Fibroblast of lung (primary cell): ENCODE measurements at regions not wholly inside any gene's neighbourhood (a gene's known extent, or its start where the extent isn't known, plus 50 kb on each side); places are given as distances from the start of the nearest gene placed in this dataset.
A peak's percentile ranks its signal among the peaks of the same experiment; 100 is the strongest.

Experiments used
- DNase-seq, 2 donors: peaks; one replicate each; pipeline versions ENCODE4 v3.0.0 to v3.0.0-alpha.2; 2010; ENCODE audit warnings: low read depth in 2 of 2
- H2AFZ ChIP-seq: 2 replicates; pipeline ENCODE4 v1.5.1; 2012; ENCODE audit warnings: low read length, control low read depth, inconsistent platforms
- H3K27ac ChIP-seq: 2 replicates; pipeline ENCODE4 v1.5.1; 2011; ENCODE audit warnings: low read length, control low read depth; ENCODE audit not compliant: insufficient read depth
- H3K27me3 ChIP-seq: 2 replicates; pipeline ENCODE4 v1.5.1; 2011; ENCODE audit warnings: mild to moderate bottlenecking, low read length; ENCODE audit not compliant: control insufficient read depth, insufficient read depth
- H3K36me3 ChIP-seq: 2 replicates; pipeline ENCODE4 v1.5.1; 2011; ENCODE audit warnings: low read length; ENCODE audit not compliant: control insufficient read depth, insufficient read depth
- H3K4me1 ChIP-seq: 2 replicates; pipeline ENCODE4 v1.5.1; 2011; ENCODE audit warnings: low read length; ENCODE audit not compliant: control insufficient read depth, insufficient read depth; ENCODE audit errors: extremely low read depth
- H3K4me2 ChIP-seq: 2 replicates; pipeline ENCODE4 v1.5.1; 2011; ENCODE audit warnings: low read length, control low read depth; ENCODE audit not compliant: insufficient read depth; ENCODE audit errors: extremely low read depth
- H3K4me3 ChIP-seq, 4 experiments: fragments of 200-600 bp in 1 of 4; sonication (generic) in 1 of 4; replicated peaks in 1 of 4; 2 replicates each; pipeline ENCODE4 v1.5.1; 2011 to 2016; ENCODE audit warnings: low read length in 4 of 4, low read depth in 3 of 4, mild to moderate bottlenecking in 3 of 4, control low read depth in 2 of 4, inconsistent platforms in 1 of 4, mixed read lengths in 1 of 4; ENCODE audit not compliant: insufficient read depth in 1 of 4; ENCODE audit errors: control extremely low read depth in 1 of 4
- H3K79me2 ChIP-seq: 2 replicates; pipeline ENCODE4 v1.5.1; 2012; ENCODE audit warnings: mild to moderate bottlenecking, low read length, inconsistent platforms; ENCODE audit not compliant: control insufficient read depth, insufficient read depth
- H3K9ac ChIP-seq: 2 replicates; pipeline ENCODE4 v1.5.1; 2011; ENCODE audit warnings: mild to moderate bottlenecking, low read length, control low read depth; ENCODE audit not compliant: insufficient read depth
- H3K9me3 ChIP-seq: 2 replicates; pipeline ENCODE4 v1.5.1; 2012; ENCODE audit warnings: low read depth, low read length; ENCODE audit not compliant: control insufficient read depth, insufficient read depth
- H4K20me1 ChIP-seq: 2 replicates; pipeline ENCODE4 v1.5.1; 2011; ENCODE audit warnings: low read length; ENCODE audit not compliant: control insufficient read depth, insufficient read depth; ENCODE audit errors: extremely low read depth
- CTCF ChIP-seq, 2 donors: IDR thresholded peaks in 1 of 2; conservative IDR thresholded peaks in 1 of 2; 1 replicate in 1 of 2; 2 replicates in 1 of 2; pipeline ENCODE4 v1.5.1; 2011 to 2012; ENCODE audit warnings: low read length in 2 of 2, control low read depth in 1 of 2, inconsistent platforms in 1 of 2, low read depth in 1 of 2, mild to moderate bottlenecking in 1 of 2
- EZH2 ChIP-seq: IDR thresholded peaks from 2 replicates; pipeline ENCODE4 v1.5.1; 2012; ENCODE audit warnings: low read length, control low read depth, mild to moderate bottlenecking; ENCODE audit errors: missing control alignments

- H2AFZ ChIP-seq = no peak overlapping the region
- no peaks in the 10 kb centered on the region for H3K36me3 ChIP-seq
- no peak overlapping the region for H3K4me2 ChIP-seq
- no peak for DNase-seq
- no peaks in the 10 kb centered on the region for H3K4me1 ChIP-seq
- H3K79me2 ChIP-seq = no peaks in the 10 kb centered on the region
- no peak overlapping the region for H3K27ac ChIP-seq
- no peaks in the 10 kb centered on the region for H3K27me3 ChIP-seq
- H3K9me3 ChIP-seq = no peaks in the 10 kb centered on the region
- TF ChIP-seq CTCF (conservative IDR thresholded peaks at IDR 0.05 in 1 of 2, IDR thresholded peaks at IDR 0.05 in 1 of 2; ENCODE audit: low read depth in 1 of 2, low read length in 2 of 2) = no peak
- no peak for TF ChIP-seq EZH2
- H4K20me1 ChIP-seq = no peaks in the 10 kb centered on the region
- H3K9ac ChIP-seq = no peak overlapping the region
- H3K4me3 ChIP-seq = no peak overlapping the region
These were observed 89.3 kb upstream of the SLIT3 start for GRCh38 chr5:169390265-169390664.

GRCh38 chr5:169389318-169389717, 88.4 kb upstream of the SLIT3 start:
- H3K36me3 ChIP-seq = no peaks in the 10 kb centered on the region
- no peak overlapping the region for H3K4me3 ChIP-seq
- no peaks in the 10 kb centered on the region for H3K27me3 ChIP-seq
- no peaks in the 10 kb centered on the region for H3K9me3 ChIP-seq
- no peak overlapping the region for H3K27ac ChIP-seq
- H3K79me2 ChIP-seq = no peaks in the 10 kb centered on the region
- TF ChIP-seq EZH2 (no peak), CTCF (conservative IDR thresholded peaks at IDR 0.05 in 1 of 2, IDR thresholded peaks at IDR 0.05 in 1 of 2; ENCODE audit: low read depth in 1 of 2, low read length in 2 of 2) (no peak)
- no peak overlapping the region for H2AFZ ChIP-seq
- DNase-seq = peak in 1 of 2 donors; percentile 46
- no peak overlapping the region for H3K4me2 ChIP-seq
- H3K9ac ChIP-seq = no peak overlapping the region
- H3K4me1 ChIP-seq = no peaks in the 10 kb centered on the region
- H4K20me1 ChIP-seq = no peaks in the 10 kb centered on the region

- no peak overlapping the region for H3K27ac ChIP-seq
- H3K9ac ChIP-seq = no peak overlapping the region
- H3K9me3 ChIP-seq = no peaks in the 10 kb centered on the region
- no peak for DNase-seq
- H3K79me2 ChIP-seq = no peaks in the 10 kb centered on the region
- no peak overlapping the region for H2AFZ ChIP-seq
- TF ChIP-seq EZH2 (no peak), CTCF (conservative IDR thresholded peaks at IDR 0.05 in 1 of 2, IDR thresholded peaks at IDR 0.05 in 1 of 2; ENCODE audit: low read depth in 1 of 2, low read length in 2 of 2) (no peak)
- no peaks in the 10 kb centered on the region for H4K20me1 ChIP-seq
- no peaks in the 10 kb centered on the region for H3K36me3 ChIP-seq
- H3K4me1 ChIP-seq = no peaks in the 10 kb centered on the region
- H3K27me3 ChIP-seq = no peaks in the 10 kb centered on the region
- no peak overlapping the region for H3K4me3 ChIP-seq
- H3K4me2 ChIP-seq = no peak overlapping the region
These were observed 84.7 kb upstream of the SLIT3 start for GRCh38 chr5:169385636-169386035.
